Gastrocnemius medialis (tissue), 4 donors: ENCODE measurements at regions not wholly inside any gene's neighbourhood (a gene's known extent, or its start where the extent isn't known, plus 50 kb on each side); places are given as distances from the start of the nearest gene placed in this dataset.
"Not testable (repeated sequence)": the region's sequence is repeated elsewhere in the genome, so short reads cannot be mapped to it uniquely, and the experiment has no call there.

Source experiments
- ATAC-seq, 2 donors: fragments of 150-250 bp; one replicate each; pipeline ENCODE4 v1.9.1; 2016
- DNase-seq, 2 donors: peaks; one replicate each; pipeline ENCODE4 v3.0.0-alpha.2; 2019
- H3K27ac ChIP-seq, 4 donors: fragments of 200-600 bp; sonication (generic); 1 replicate in 1 of 4; 2 replicates in 3 of 4; pipeline ENCODE4 v1.5.1; 2016 to 2018; ENCODE audit warnings: mild to moderate bottlenecking in 2 of 4, moderate library complexity in 1 of 4
- H3K27me3 ChIP-seq, 3 donors: fragments of 200-600 bp; sonication (generic) in 2 of 3; 1 replicate in 1 of 3; 2 replicates in 2 of 3; pipeline versions ENCODE4 v1.5.1 to v1.6.0; 2016 to 2019; ENCODE audit warnings: mild to moderate bottlenecking in 1 of 3, moderate library complexity in 1 of 3
- H3K36me3 ChIP-seq, 2 donors: fragments of 200-600 bp; sonication (generic) in 1 of 2; one replicate each; pipeline ENCODE4 v1.5.1; 2017 to 2018
- H3K4me1 ChIP-seq, 2 donors: fragments of 200-600 bp; sonication (generic) in 1 of 2; one replicate each; pipeline ENCODE4 v1.5.1; 2016 to 2017; ENCODE audit warnings: mild to moderate bottlenecking in 2 of 2
- H3K4me3 ChIP-seq, 4 donors: fragments of 200-600 bp; sonication (generic) in 3 of 4; 1 replicate in 1 of 4; 2 replicates in 3 of 4; pipeline ENCODE4 v1.5.1; 2016 to 2019; ENCODE audit warnings: mild to moderate bottlenecking in 2 of 4
- H3K9me3 ChIP-seq, 3 donors: fragments of 200-600 bp; sonication (generic) in 2 of 3; 1 replicate in 1 of 3; 2 replicates in 2 of 3; pipeline ENCODE4 v1.5.1; 2016 to 2019
- POLR2A ChIP-seq, 2 donors: fragments of 450-650 bp; IDR thresholded peaks; one replicate each; pipeline ENCODE4 v1.6.1; 2017; ENCODE audit warnings: antibody characterized with exemption in 2 of 2, mild to moderate bottlenecking in 2 of 2, moderate library complexity in 2 of 2
- in situ Hi-C, 4 donors: fragments of 200-750 bp; cut with MboI; loops; one replicate each; pipeline versions ENCODE4 v1.15.0 to v1.8.0; 2017; ENCODE audit warnings: low sequenced_read_pairs in 4 of 4
- intact Hi-C: fragments of 100-400 bp; cut with DNase I; formaldehyde crosslinking; loops from one replicate; pipeline ENCODE4 v1.15.1; 2023; ENCODE audit warnings: low total_unique reads
- TF ChIP-seq, protein P1 (sequence below), 5 experiments: fragments of 450-650 bp in 3 of 5; fragments of 200-600 bp in 2 of 5; sonication (generic) in 2 of 5; IDR thresholded peaks in 4 of 5; conservative IDR thresholded peaks in 1 of 5; 1 replicate in 4 of 5; 2 replicates in 1 of 5; pipeline ENCODE4 v1.5.1; 2016 to 2019; ENCODE audit warnings: antibody characterized with exemption in 5 of 5, mild to moderate bottlenecking in 3 of 5, moderate library complexity in 3 of 5

DNA sequence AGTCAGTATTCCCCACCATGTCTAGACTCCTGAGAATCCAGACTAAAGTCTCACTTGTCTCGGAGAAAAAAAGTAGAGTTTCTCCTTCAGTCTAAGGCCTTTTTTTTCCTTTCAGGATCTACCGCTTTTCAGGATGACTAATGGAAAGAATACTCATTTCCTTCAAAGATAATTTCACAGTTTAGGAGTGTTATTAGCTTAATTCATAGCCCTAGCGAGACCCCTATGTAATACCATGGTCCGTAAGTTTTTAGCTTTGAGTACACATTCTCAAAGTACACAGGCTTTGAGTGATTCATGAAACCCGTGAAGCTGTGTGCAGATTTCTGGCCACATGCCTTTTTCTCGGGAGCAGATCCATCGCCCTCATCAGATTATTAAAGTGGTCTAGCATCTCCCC, 133.1 kb downstream of the SOX4 start:
- H3K27ac ChIP-seq, result no peak overlapping the region
- DNase-seq (no peak), ATAC-seq (no peak)
- H3K27me3 ChIP-seq, result no peaks in the 10 kb centered on the region
- in situ Hi-C loops (no loop called here), intact Hi-C loops (no loop called here)
- no peaks in the 10 kb centered on the region for H3K4me1 ChIP-seq
- TF ChIP-seq, protein P1, sequence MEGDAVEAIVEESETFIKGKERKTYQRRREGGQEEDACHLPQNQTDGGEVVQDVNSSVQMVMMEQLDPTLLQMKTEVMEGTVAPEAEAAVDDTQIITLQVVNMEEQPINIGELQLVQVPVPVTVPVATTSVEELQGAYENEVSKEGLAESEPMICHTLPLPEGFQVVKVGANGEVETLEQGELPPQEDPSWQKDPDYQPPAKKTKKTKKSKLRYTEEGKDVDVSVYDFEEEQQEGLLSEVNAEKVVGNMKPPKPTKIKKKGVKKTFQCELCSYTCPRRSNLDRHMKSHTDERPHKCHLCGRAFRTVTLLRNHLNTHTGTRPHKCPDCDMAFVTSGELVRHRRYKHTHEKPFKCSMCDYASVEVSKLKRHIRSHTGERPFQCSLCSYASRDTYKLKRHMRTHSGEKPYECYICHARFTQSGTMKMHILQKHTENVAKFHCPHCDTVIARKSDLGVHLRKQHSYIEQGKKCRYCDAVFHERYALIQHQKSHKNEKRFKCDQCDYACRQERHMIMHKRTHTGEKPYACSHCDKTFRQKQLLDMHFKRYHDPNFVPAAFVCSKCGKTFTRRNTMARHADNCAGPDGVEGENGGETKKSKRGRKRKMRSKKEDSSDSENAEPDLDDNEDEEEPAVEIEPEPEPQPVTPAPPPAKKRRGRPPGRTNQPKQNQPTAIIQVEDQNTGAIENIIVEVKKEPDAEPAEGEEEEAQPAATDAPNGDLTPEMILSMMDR (IDR thresholded peaks at IDR 0.05 in 4 of 5, conservative IDR thresholded peaks at IDR 0.05 in 1 of 5), result no peak
- no peak for TF ChIP-seq POLR2A (IDR thresholded peaks at IDR 0.05)
- no peaks in the 10 kb centered on the region for H3K36me3 ChIP-seq
- H3K9me3 ChIP-seq, result no peaks in the 10 kb centered on the region
- no peak overlapping the region for H3K4me3 ChIP-seq

DNA sequence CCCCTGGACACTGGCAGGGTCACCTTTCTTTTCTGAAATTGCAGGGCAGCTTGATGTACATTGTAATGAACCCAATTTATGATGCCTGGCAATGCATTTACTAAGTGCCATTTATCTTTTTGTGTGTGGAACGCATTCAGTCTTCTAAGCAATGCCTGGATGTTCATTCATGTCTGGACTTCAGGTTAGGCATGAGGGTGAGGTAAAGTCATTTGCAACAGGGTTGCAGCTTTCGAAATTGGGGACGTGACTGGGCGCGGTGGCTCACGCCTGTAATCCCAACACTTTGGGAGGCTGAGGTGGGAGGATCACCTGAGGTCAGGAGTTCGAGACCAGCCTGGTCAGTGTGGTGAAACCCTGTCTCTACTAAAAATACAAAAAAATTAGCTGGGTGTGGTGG, 134.6 kb downstream of the SOX4 start:
- ATAC-seq (no peak), DNase-seq (no peak)
- Histone ChIP-seq H3K4me1 (no peaks in the 10 kb centered on the region), H3K4me3 (no peak overlapping the region), H3K27ac (no peak overlapping the region), H3K27me3 (no peaks in the 10 kb centered on the region), H3K36me3 (no peaks in the 10 kb centered on the region), H3K9me3 (no peaks in the 10 kb centered on the region)
- in situ Hi-C loops (no loop called here), intact Hi-C loops (no loop called here)
- no peak for TF ChIP-seq POLR2A (IDR thresholded peaks at IDR 0.05)
- TF ChIP-seq, protein P1 (IDR thresholded peaks at IDR 0.05 in 4 of 5, conservative IDR thresholded peaks at IDR 0.05 in 1 of 5), result no peak

DNA sequence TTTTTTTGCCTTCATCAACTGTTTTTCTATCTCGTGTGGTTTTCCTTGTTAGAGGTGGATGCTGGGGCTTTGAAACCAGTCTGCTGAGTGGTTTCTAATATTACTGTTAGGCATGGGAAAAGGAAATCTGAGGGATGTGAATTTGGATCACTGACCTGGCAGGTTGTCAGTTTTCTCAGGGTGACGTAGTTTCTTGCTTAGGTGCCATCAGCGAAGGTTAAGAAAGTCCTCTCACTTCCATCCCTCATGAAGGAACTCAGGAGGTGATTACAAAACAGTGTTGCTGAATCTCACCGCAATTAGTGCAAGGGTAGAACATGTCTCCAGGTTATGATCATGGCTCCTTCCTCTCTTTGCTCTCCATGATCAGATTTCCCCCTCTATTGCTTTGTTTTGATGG, 135.9 kb downstream of the SOX4 start:
- no peak overlapping the region for H3K27ac ChIP-seq

DNA sequence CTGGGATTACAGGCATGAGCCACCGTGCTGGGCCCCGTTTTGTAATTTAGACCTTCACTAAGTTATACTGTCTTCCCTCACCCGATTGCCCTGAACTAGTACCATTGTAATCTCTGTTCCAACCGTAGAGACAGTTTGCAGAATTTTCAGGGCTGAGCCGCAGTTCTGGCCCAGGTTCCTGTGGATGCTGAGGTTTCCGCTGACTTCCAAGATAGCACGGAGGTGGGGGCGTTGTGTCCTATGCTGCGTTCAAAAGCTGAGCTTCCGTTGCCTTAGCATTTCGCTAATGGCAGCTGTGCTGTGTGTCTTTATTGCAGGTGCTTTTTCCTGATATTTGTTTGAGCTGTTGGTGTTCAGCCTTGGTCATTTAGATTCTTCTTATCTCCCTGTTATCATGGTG, 137.0 kb downstream of the SOX4 start:
- in situ Hi-C loops, result no loop called here
- Histone ChIP-seq H3K4me3 (no peak overlapping the region), H3K9me3 (no peaks in the 10 kb centered on the region), H3K27ac (no peak overlapping the region), H3K27me3 (no peaks in the 10 kb centered on the region), H3K4me1 (no peaks in the 10 kb centered on the region), H3K36me3 (no peaks in the 10 kb centered on the region)
- ATAC-seq (no peak), DNase-seq (no peak)
- TF ChIP-seq POLR2A (IDR thresholded peaks at IDR 0.05), result no peak
- TF ChIP-seq, protein P1 (IDR thresholded peaks at IDR 0.05 in 4 of 5, conservative IDR thresholded peaks at IDR 0.05 in 1 of 5), result no peak
- intact Hi-C loops, result no loop called here

More for the DNA sequence above, 135.9 kb downstream of the SOX4 start:
- ATAC-seq (no peak), DNase-seq (no peak)
- no peaks in the 10 kb centered on the region for H3K27me3 ChIP-seq
- intact Hi-C loops, result no loop called here
- H3K9me3 ChIP-seq, result no peaks in the 10 kb centered on the region
- TF ChIP-seq POLR2A (IDR thresholded peaks at IDR 0.05), result no peak
- TF ChIP-seq, protein P1 (IDR thresholded peaks at IDR 0.05 in 4 of 5, conservative IDR thresholded peaks at IDR 0.05 in 1 of 5), result no peak
- no peak overlapping the region for H3K4me3 ChIP-seq
- H3K36me3 ChIP-seq, result no peaks in the 10 kb centered on the region
- in situ Hi-C loops, result no loop called here
- H3K4me1 ChIP-seq, result no peaks in the 10 kb centered on the region

DNA sequence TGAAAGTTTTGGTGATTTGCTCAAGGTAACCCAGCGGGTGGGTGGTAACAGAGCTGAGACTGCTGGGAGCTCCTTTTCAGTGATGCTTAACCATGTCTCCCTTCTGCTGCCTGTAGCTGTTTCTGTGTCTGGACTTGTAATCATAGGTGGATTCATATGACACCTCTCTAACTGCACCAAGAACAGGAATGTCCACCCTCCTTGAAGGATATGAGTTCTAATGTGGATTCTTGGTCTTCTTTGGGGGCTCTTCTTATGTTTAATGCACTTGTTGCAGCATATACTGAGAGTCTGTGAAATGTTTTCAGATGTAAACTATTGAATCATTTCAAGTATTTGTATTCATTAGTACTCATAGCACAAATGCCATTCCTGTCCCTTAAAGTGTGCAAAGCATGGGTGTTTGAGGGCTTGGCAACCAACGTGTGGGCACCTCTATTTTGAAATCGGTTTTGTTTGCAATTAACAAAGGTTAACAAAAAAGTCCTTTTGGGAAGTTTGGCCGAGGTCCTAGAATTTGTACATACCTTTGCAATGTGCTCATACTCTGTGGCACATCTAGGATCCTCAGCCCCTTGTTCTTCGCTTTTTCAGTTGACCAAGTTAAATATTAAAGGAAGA, 138.0 kb downstream of the SOX4 start:
- DNase-seq (no peak), ATAC-seq (no peak)
- no peaks in the 10 kb centered on the region for H3K4me1 ChIP-seq
- H3K4me3 ChIP-seq, result no peak overlapping the region
- in situ Hi-C loops (no loop called here), intact Hi-C loops (no loop called here)
- no peaks in the 10 kb centered on the region for H3K36me3 ChIP-seq
- H3K27me3 ChIP-seq, result no peaks in the 10 kb centered on the region
- no peaks in the 10 kb centered on the region for H3K9me3 ChIP-seq
- TF ChIP-seq, protein P1 (IDR thresholded peaks at IDR 0.05 in 4 of 5, conservative IDR thresholded peaks at IDR 0.05 in 1 of 5), result no peak
- TF ChIP-seq POLR2A (IDR thresholded peaks at IDR 0.05), result no peak
- no peak overlapping the region for H3K27ac ChIP-seq

DNA sequence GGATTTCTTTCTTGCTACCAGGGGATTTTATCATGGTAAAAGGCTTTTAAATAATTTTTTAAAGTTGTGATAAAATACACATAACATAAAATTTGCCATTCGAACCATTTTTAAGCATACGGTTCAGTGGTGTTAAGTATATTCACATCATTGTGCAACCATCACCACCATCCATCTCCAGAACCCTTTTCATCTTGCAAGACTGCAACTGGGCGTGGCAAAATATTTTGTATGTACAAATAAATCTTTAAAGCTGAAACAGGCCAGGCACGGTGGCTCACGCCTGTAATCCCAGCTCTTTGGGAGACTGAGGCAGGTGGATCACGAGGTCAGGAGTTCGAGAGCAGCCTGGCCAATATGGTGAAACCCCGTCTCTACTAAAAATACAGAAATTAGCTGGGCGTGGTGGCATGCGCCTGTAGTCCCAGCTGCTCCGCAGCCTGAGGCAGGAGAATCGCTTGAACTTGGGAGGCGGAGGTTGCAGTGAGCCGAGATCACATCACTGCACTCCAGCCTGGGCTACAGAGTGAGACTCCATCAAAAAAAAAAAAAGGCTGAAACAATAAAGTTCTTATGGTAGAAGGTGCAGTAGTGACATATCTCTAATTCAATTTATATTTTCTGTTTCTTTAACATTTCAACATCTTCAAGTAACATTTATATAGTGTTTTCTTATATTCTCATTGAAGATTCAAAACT, 138.6 kb downstream of the SOX4 start:
- H3K9me3 ChIP-seq, in situ Hi-C loops, H3K4me1 ChIP-seq, DNase-seq, H3K27me3 ChIP-seq, H3K36me3 ChIP-seq, intact Hi-C loops, H3K4me3 ChIP-seq, ATAC-seq, H3K27ac ChIP-seq: not testable (repeated sequence)
